ENCODE measurements at regions not wholly inside any gene's neighbourhood (a gene's known extent, or its start where the extent isn't known, plus 50 kb on each side); places are given as distances from the start of the nearest gene placed in this dataset.
"Not testable (repeated sequence)": the region's sequence is repeated elsewhere in the genome, so short reads cannot be mapped to it uniquely, and the experiment has no call there.

DNA sequence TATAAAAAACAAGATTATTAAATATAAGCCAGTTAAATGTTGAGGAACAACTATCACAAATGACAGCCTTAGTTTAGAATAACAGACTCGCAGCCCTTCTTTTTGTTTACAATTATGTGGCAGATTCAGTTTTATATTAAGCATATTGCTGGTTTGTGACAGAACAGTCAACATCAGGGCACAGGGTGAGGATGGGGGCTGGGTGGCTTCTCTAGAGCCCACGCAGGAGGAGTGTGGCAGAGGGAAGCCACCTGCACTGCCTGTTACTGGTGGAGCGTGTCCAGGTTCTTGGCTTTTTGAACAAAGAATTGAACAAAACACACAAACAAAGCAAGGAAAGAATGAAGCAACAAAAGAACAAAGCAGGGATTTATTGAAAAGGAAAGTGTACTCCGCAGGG lies 1415.2 kb downstream of the KHDRBS2 start:
- TF ChIP-seq CEBPB (IDR thresholded peaks at IDR 0.05; ENCODE audit: low read depth, low read length); HDAC2 (IDR thresholded peaks at IDR 0.05; ENCODE audit: borderline replicate concordance in 1 of 2, low read depth in 2 of 2, low read length in 2 of 2); KDM5A (IDR thresholded peaks at IDR 0.05; ENCODE audit: low read length); POLR2A (IDR thresholded peaks at IDR 0.05; ENCODE audit: control extremely low read depth in 1 of 2, low read depth in 2 of 2, low read length in 2 of 2); YY1 (IDR thresholded peaks at IDR 0.05; ENCODE audit: low read depth, low read length): not testable (repeated sequence)
- TF ChIP-seq, protein P1, sequence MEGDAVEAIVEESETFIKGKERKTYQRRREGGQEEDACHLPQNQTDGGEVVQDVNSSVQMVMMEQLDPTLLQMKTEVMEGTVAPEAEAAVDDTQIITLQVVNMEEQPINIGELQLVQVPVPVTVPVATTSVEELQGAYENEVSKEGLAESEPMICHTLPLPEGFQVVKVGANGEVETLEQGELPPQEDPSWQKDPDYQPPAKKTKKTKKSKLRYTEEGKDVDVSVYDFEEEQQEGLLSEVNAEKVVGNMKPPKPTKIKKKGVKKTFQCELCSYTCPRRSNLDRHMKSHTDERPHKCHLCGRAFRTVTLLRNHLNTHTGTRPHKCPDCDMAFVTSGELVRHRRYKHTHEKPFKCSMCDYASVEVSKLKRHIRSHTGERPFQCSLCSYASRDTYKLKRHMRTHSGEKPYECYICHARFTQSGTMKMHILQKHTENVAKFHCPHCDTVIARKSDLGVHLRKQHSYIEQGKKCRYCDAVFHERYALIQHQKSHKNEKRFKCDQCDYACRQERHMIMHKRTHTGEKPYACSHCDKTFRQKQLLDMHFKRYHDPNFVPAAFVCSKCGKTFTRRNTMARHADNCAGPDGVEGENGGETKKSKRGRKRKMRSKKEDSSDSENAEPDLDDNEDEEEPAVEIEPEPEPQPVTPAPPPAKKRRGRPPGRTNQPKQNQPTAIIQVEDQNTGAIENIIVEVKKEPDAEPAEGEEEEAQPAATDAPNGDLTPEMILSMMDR (IDR thresholded peaks at IDR 0.05; ENCODE audit: control extremely low read depth in 1 of 3, insufficient read depth in 1 of 3, low read depth in 1 of 3, low read length in 3 of 3), result not testable (repeated sequence)
- TF ChIP-seq, protein P2, sequence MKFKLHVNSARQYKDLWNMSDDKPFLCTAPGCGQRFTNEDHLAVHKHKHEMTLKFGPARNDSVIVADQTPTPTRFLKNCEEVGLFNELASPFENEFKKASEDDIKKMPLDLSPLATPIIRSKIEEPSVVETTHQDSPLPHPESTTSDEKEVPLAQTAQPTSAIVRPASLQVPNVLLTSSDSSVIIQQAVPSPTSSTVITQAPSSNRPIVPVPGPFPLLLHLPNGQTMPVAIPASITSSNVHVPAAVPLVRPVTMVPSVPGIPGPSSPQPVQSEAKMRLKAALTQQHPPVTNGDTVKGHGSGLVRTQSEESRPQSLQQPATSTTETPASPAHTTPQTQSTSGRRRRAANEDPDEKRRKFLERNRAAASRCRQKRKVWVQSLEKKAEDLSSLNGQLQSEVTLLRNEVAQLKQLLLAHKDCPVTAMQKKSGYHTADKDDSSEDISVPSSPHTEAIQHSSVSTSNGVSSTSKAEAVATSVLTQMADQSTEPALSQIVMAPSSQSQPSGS (IDR thresholded peaks at IDR 0.05; ENCODE audit: low read length), result not testable (repeated sequence)
- TF ChIP-seq, protein P3, sequence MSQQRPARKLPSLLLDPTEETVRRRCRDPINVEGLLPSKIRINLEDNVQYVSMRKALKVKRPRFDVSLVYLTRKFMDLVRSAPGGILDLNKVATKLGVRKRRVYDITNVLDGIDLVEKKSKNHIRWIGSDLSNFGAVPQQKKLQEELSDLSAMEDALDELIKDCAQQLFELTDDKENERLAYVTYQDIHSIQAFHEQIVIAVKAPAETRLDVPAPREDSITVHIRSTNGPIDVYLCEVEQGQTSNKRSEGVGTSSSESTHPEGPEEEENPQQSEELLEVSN (IDR thresholded peaks at IDR 0.05), result not testable (repeated sequence)
- TF ChIP-seq, protein P4, sequence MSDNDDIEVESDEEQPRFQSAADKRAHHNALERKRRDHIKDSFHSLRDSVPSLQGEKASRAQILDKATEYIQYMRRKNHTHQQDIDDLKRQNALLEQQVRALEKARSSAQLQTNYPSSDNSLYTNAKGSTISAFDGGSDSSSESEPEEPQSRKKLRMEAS (IDR thresholded peaks at IDR 0.05), result not testable (repeated sequence)

All from H1 (cell line).